H9 (cell line): ENCODE measurements at regions not wholly inside any gene's neighbourhood (a gene's known extent, or its start where the extent isn't known, plus 50 kb on each side); places are given as distances from the start of the nearest gene placed in this dataset.

Experiments used
- DNase-seq: peaks from one replicate; pipeline ENCODE4 v3.0.0-alpha.2; 2017
- H2AFZ ChIP-seq: one replicate; pipeline ENCODE4 v1.6.1; 2013; ENCODE audit warnings: mild to moderate bottlenecking, low read length, control low read depth, moderate library complexity
- H2AK5ac ChIP-seq: 2 replicates; pipeline ENCODE4 v1.6.1; 2013; ENCODE audit warnings: low read length, control low read depth, mixed read lengths; ENCODE audit not compliant: insufficient read length
- H2BK120ac ChIP-seq: one replicate; pipeline ENCODE4 v1.6.1; 2013; ENCODE audit warnings: low read depth, mild to moderate bottlenecking, low read length, control low read depth, inconsistent platforms; ENCODE audit not compliant: poor library complexity, severe bottlenecking
- H2BK12ac ChIP-seq: 2 replicates; pipeline ENCODE4 v1.6.1; 2013; ENCODE audit warnings: low read length, control low read depth, mixed read lengths, low read depth; ENCODE audit not compliant: insufficient read length
- H2BK15ac ChIP-seq: 2 replicates; pipeline ENCODE4 v1.6.1; 2013; ENCODE audit warnings: low read depth, low read length, control low read depth
- H2BK20ac ChIP-seq: one replicate; pipeline ENCODE4 v1.6.1; 2013; ENCODE audit warnings: low read depth, mild to moderate bottlenecking, low read length, control low read depth, inconsistent platforms; ENCODE audit not compliant: poor library complexity, severe bottlenecking
- H2BK5ac ChIP-seq: 2 replicates; pipeline ENCODE4 v1.6.1; 2013; ENCODE audit warnings: low read length, control low read depth, mixed read lengths; ENCODE audit not compliant: insufficient read length
- H3K14ac ChIP-seq: 2 replicates; pipeline ENCODE4 v1.6.1; 2013; ENCODE audit warnings: low read length, control low read depth; ENCODE audit not compliant: insufficient read depth
- H3K18ac ChIP-seq: 2 replicates; pipeline ENCODE4 v1.6.1; 2013; ENCODE audit warnings: low read depth, mild to moderate bottlenecking, mixed read lengths, low read length, control low read depth; ENCODE audit not compliant: insufficient read length
- H3K23ac ChIP-seq: 2 replicates; pipeline ENCODE4 v1.6.1; 2013; ENCODE audit warnings: low read length, control low read depth, mixed read lengths, low read depth; ENCODE audit not compliant: insufficient read length
- H3K23me2 ChIP-seq: 2 replicates; pipeline ENCODE4 v1.6.1; 2013; ENCODE audit warnings: low read depth, mild to moderate bottlenecking, mixed read lengths, low read length, control low read depth; ENCODE audit not compliant: insufficient read length, poor library complexity, severe bottlenecking
- H3K27ac ChIP-seq: 2 replicates; pipeline ENCODE4 v1.5.1; 2013; ENCODE audit warnings: low read length, control low read depth, mixed read lengths, low read depth; ENCODE audit not compliant: insufficient read length
- H3K27me3 ChIP-seq: 2 replicates; pipeline ENCODE4 v1.6.1; 2013; ENCODE audit warnings: low read length, control low read depth, inconsistent platforms; ENCODE audit not compliant: insufficient read depth
- H3K4ac ChIP-seq: 2 replicates; pipeline ENCODE4 v1.6.1; 2013; ENCODE audit warnings: low read depth, mild to moderate bottlenecking, control low read depth, inconsistent platforms, low read length, moderate library complexity
- H3K4me1 ChIP-seq: 2 replicates; pipeline ENCODE4 v1.6.1; 2013; ENCODE audit warnings: low read length, control low read depth, inconsistent platforms; ENCODE audit not compliant: insufficient read depth
- H3K4me2 ChIP-seq: 2 replicates; pipeline ENCODE4 v1.6.1; 2013; ENCODE audit warnings: low read length, control low read depth, mixed read lengths; ENCODE audit not compliant: insufficient read length, insufficient read depth
- H3K56ac ChIP-seq: 2 replicates; pipeline ENCODE4 v1.6.1; 2013; ENCODE audit warnings: low read depth, mild to moderate bottlenecking, mixed read lengths, low read length, control low read depth; ENCODE audit not compliant: insufficient read length
- H3K79me1 ChIP-seq: 2 replicates; pipeline ENCODE4 v1.6.1; 2013; ENCODE audit warnings: low read depth, mild to moderate bottlenecking, moderate library complexity, low read length, control low read depth, inconsistent platforms; ENCODE audit not compliant: insufficient read depth, poor library complexity, severe bottlenecking
- H3K79me2 ChIP-seq: 2 replicates; pipeline ENCODE4 v1.6.1; 2013; ENCODE audit warnings: low read length, control low read depth, inconsistent platforms; ENCODE audit not compliant: insufficient read depth
- H3K9ac ChIP-seq: 2 replicates; pipeline ENCODE4 v1.6.1; 2013; ENCODE audit warnings: low read length, control low read depth, mixed read lengths; ENCODE audit not compliant: insufficient read length; ENCODE audit errors: extremely low read depth
- H3K9me3 ChIP-seq: one replicate; pipeline ENCODE4 v1.6.1; 2013; ENCODE audit warnings: low read depth, low read length, inconsistent platforms; ENCODE audit not compliant: control insufficient read depth
- H3T11ph ChIP-seq: one replicate; pipeline ENCODE4 v1.6.1; 2013; ENCODE audit warnings: mild to moderate bottlenecking, low read length, control low read depth, inconsistent platforms
- H4K20me1 ChIP-seq: one replicate; pipeline ENCODE4 v1.6.1; 2013; ENCODE audit not compliant: control insufficient read depth, insufficient read length, insufficient read depth
- H4K5ac ChIP-seq: 2 replicates; pipeline ENCODE4 v1.6.1; 2013; ENCODE audit warnings: low read depth, mild to moderate bottlenecking, mixed read lengths, low read length, control low read depth; ENCODE audit not compliant: insufficient read length
- H4K8ac ChIP-seq: replicated peaks from 2 replicates; pipeline ENCODE4 v1.6.1; 2013; ENCODE audit warnings: low read length, control low read depth, mixed read lengths, low read depth; ENCODE audit not compliant: insufficient read length
- H4K91ac ChIP-seq: 2 replicates; pipeline ENCODE4 v1.6.1; 2013; ENCODE audit warnings: low read depth, mild to moderate bottlenecking, moderate library complexity, mixed read lengths, low read length, control low read depth; ENCODE audit not compliant: insufficient read length
- H3K27ac Mint-ChIP-seq, 3 experiments: 2 replicates in 2 of 3; 3 replicates in 1 of 3; pipeline ENCODE4 v1.8.0; 2020 to 2021; ENCODE audit warnings: mixed read lengths in 3 of 3, mild to moderate bottlenecking in 1 of 3, moderate library complexity in 1 of 3
- H3K27me3 Mint-ChIP-seq: 2 replicates; pipeline ENCODE4 v1.8.0; 2021; ENCODE audit warnings: low read depth, mild to moderate bottlenecking, moderate library complexity, mixed read lengths
- H3K36me3 Mint-ChIP-seq, 3 experiments: 2 replicates in 2 of 3; 3 replicates in 1 of 3; pipeline ENCODE4 v1.8.0; 2020 to 2021; ENCODE audit warnings: low read depth in 3 of 3, mixed read lengths in 3 of 3; ENCODE audit not compliant: insufficient read depth in 1 of 3
- H3K4me1 Mint-ChIP-seq, 2 experiments: 2 replicates each; pipeline ENCODE4 v1.8.0; 2020; ENCODE audit warnings: mixed read lengths in 2 of 2
- H3K4me3 Mint-ChIP-seq, 2 experiments: 2 replicates in 1 of 2; 3 replicates in 1 of 2; pipeline ENCODE4 v1.8.0; 2020 to 2021; ENCODE audit warnings: mild to moderate bottlenecking in 2 of 2, mixed read lengths in 2 of 2, moderate library complexity in 1 of 2
- H3K9me3 Mint-ChIP-seq, 2 experiments: 2 replicates in 1 of 2; 3 replicates in 1 of 2; pipeline ENCODE4 v1.8.0; 2020; ENCODE audit warnings: mild to moderate bottlenecking in 2 of 2, mixed read lengths in 2 of 2, moderate library complexity in 1 of 2
- WGBS: extraction: QIAGEN DNeasy Blood & Tissue Kit; methylation state at CpG from one replicate; pipeline ENCODE4 v1.1.7; 2013; ENCODE audit warnings: missing lambda C conversion rate, low lambda C conversion rate, mixed read lengths; ENCODE audit not compliant: insufficient read length; ENCODE audit errors: extremely low coverage; 5-methylcytosine and 5-hydroxymethylcytosine counted together
- TF ChIP-seq, protein P1 (sequence below): fragments of 200-600 bp; sonication (generic); conservative IDR thresholded peaks from 3 replicates; pipeline ENCODE4 v1.8.0; 2021; ENCODE audit warnings: antibody characterized with exemption, mild to moderate bottlenecking

- H4K8ac ChIP-seq: no peak overlapping the region
- H3K9me3 ChIP-seq: no peaks in the 10 kb centered on the region
- no peaks in the 10 kb centered on the region for H3K79me1 ChIP-seq
- H3K56ac ChIP-seq: no peak overlapping the region
- no peak overlapping the region for H4K5ac ChIP-seq
- H4K91ac ChIP-seq: no peak overlapping the region
- no peaks in the 10 kb centered on the region for H3K27me3 Mint-ChIP-seq
- no peaks in the 10 kb centered on the region for H3K4me1 Mint-ChIP-seq
- WGBS: no CpG with 5 or more reads among the region's 2 CpGs
- H3K23me2 ChIP-seq: no peaks in the 10 kb centered on the region
- H3K18ac ChIP-seq: no peak overlapping the region
- no peak overlapping the region for H2AFZ ChIP-seq
- no peak overlapping the region for H3K4ac ChIP-seq
- H3T11ph ChIP-seq: no peak overlapping the region
- no peak overlapping the region for H3K27ac ChIP-seq
- peaks cover 0 to 4% (median 0%) of the 10 kb centered on the region in 3 experiments; a peak in 1 of 7 replicates for H3K36me3 Mint-ChIP-seq
- TF ChIP-seq, protein P1, sequence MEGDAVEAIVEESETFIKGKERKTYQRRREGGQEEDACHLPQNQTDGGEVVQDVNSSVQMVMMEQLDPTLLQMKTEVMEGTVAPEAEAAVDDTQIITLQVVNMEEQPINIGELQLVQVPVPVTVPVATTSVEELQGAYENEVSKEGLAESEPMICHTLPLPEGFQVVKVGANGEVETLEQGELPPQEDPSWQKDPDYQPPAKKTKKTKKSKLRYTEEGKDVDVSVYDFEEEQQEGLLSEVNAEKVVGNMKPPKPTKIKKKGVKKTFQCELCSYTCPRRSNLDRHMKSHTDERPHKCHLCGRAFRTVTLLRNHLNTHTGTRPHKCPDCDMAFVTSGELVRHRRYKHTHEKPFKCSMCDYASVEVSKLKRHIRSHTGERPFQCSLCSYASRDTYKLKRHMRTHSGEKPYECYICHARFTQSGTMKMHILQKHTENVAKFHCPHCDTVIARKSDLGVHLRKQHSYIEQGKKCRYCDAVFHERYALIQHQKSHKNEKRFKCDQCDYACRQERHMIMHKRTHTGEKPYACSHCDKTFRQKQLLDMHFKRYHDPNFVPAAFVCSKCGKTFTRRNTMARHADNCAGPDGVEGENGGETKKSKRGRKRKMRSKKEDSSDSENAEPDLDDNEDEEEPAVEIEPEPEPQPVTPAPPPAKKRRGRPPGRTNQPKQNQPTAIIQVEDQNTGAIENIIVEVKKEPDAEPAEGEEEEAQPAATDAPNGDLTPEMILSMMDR: no peak
- DNase-seq: no peak
- peaks cover 3 to 13% of the 10 kb centered on the region in 2 experiments; a peak in 3 of 5 replicates for H3K9me3 Mint-ChIP-seq
- H3K27me3 ChIP-seq: no peaks in the 10 kb centered on the region
- no peak overlapping the region for H2BK15ac ChIP-seq
- H3K23ac ChIP-seq: no peak overlapping the region
- H2BK20ac ChIP-seq: no peak overlapping the region
- no peak overlapping the region for H2AK5ac ChIP-seq
- no peak overlapping the region for H3K4me2 ChIP-seq
- no peaks in the 10 kb centered on the region for H4K20me1 ChIP-seq
- no peak overlapping the region for H2BK12ac ChIP-seq
- no peak overlapping the region for H2BK5ac ChIP-seq
- no peak overlapping the region for H3K27ac Mint-ChIP-seq
- H3K14ac ChIP-seq: no peak overlapping the region
- no peaks in the 10 kb centered on the region for H3K4me1 ChIP-seq
- H3K9ac ChIP-seq: no peak overlapping the region
- H2BK120ac ChIP-seq: no peak overlapping the region
- H3K4me3 Mint-ChIP-seq: no peak overlapping the region
- H3K79me2 ChIP-seq: no peaks in the 10 kb centered on the region
These were observed 256.1 kb upstream of the NCAM1 start for GRCh38 chr11:112705148-112705547.
